Adipocyte (in vitro differentiated cells): ENCODE measurements at regions not wholly inside any gene's neighbourhood (a gene's known extent, or its start where the extent isn't known, plus 50 kb on each side); places are given as distances from the start of the nearest gene placed in this dataset.

Experiments used
- DNase-seq: peaks from one replicate; pipeline ENCODE4 v3.0.0-alpha.2; 2015; ENCODE audit warnings: low read depth
- H3K27me3 ChIP-seq: replicated peaks from 2 replicates; pipeline ENCODE4 v1.7.0; 2013; ENCODE audit warnings: mild to moderate bottlenecking, low read length, moderate library complexity; ENCODE audit not compliant: control insufficient read depth, insufficient read depth
- H3K36me3 ChIP-seq: 2 replicates; pipeline ENCODE4 v1.7.0; 2013; ENCODE audit warnings: low read length, mild to moderate bottlenecking, moderate library complexity; ENCODE audit not compliant: control insufficient read depth, insufficient read depth, severe bottlenecking
- H3K4me1 ChIP-seq: 2 replicates; pipeline ENCODE4 v1.7.0; 2013; ENCODE audit warnings: mild to moderate bottlenecking, low read length, moderate library complexity; ENCODE audit not compliant: control insufficient read depth, insufficient read depth
- H3K4me3 ChIP-seq: 2 replicates; pipeline ENCODE4 v1.7.0; 2013; ENCODE audit warnings: mild to moderate bottlenecking, low read length, moderate library complexity
- H3K9ac ChIP-seq: 2 replicates; pipeline ENCODE4 v1.7.0; 2013; ENCODE audit warnings: mild to moderate bottlenecking, low read length, moderate library complexity
- H3K9me3 ChIP-seq: 2 replicates; pipeline ENCODE4 v1.7.0; 2013; ENCODE audit warnings: mild to moderate bottlenecking, low read length, moderate library complexity; ENCODE audit not compliant: control insufficient read depth

- no peaks in the 10 kb centered on the region for H3K27me3 ChIP-seq
- DNase-seq = no peak
- no peaks in the 10 kb centered on the region for H3K36me3 ChIP-seq
- peaks cover 8% of the 10 kb centered on the region for H3K4me1 ChIP-seq
- H3K9ac ChIP-seq = no peak overlapping the region
- no peak overlapping the region for H3K4me3 ChIP-seq
- H3K9me3 ChIP-seq = no peaks in the 10 kb centered on the region
These were observed 84.2 kb upstream of the S1PR1 start for GRCh38 chr1:101152633-101153032.

GRCh38 chr1:101151286-101151685, 85.5 kb upstream of the S1PR1 start:
- Histone ChIP-seq H3K9me3 (no peaks in the 10 kb centered on the region), H3K9ac (no peak overlapping the region), H3K36me3 (no peaks in the 10 kb centered on the region), H3K4me3 (no peak overlapping the region), H3K4me1 (peaks cover 8% of the 10 kb centered on the region), H3K27me3 (no peaks in the 10 kb centered on the region)
- no peak for DNase-seq

- no peaks in the 10 kb centered on the region for H3K9me3 ChIP-seq
- no peak overlapping the region for H3K9ac ChIP-seq
- peaks cover 8% of the 10 kb centered on the region for H3K4me1 ChIP-seq
- no peak overlapping the region for H3K4me3 ChIP-seq
- DNase-seq = no peak
- H3K36me3 ChIP-seq = no peaks in the 10 kb centered on the region
- no peaks in the 10 kb centered on the region for H3K27me3 ChIP-seq
These were observed 86.1 kb upstream of the S1PR1 start for GRCh38 chr1:101150670-101151069.

GRCh38 chr1:101150266-101150665, 86.6 kb upstream of the S1PR1 start:
- no peak overlapping the region for H3K9ac ChIP-seq
- H3K27me3 ChIP-seq = no peaks in the 10 kb centered on the region
- no peaks in the 10 kb centered on the region for H3K36me3 ChIP-seq
- peaks cover 8% of the 10 kb centered on the region for H3K4me1 ChIP-seq
- H3K4me3 ChIP-seq = no peak overlapping the region
- no peaks in the 10 kb centered on the region for H3K9me3 ChIP-seq
- DNase-seq = no peak

- Histone ChIP-seq H3K9ac (no peak overlapping the region), H3K4me3 (no peak overlapping the region), H3K4me1 (peaks cover 8% of the 10 kb centered on the region), H3K27me3 (no peaks in the 10 kb centered on the region), H3K36me3 (no peaks in the 10 kb centered on the region), H3K9me3 (no peaks in the 10 kb centered on the region)
- DNase-seq = peak; percentile 36
These were observed 87.8 kb upstream of the S1PR1 start for GRCh38 chr1:101148980-101149379.

GRCh38 chr1:101147381-101147780, 89.4 kb upstream of the S1PR1 start:
- Histone ChIP-seq H3K27me3 (no peaks in the 10 kb centered on the region), H3K9ac (no peak overlapping the region), H3K4me3 (no peak overlapping the region), H3K36me3 (no peaks in the 10 kb centered on the region), H3K9me3 (no peaks in the 10 kb centered on the region), H3K4me1 (peaks cover 8% of the 10 kb centered on the region)
- no peak for DNase-seq

GRCh38 chr1:101145449-101145820, 91.4 kb upstream of the S1PR1 start:
- no peak overlapping the region for H3K9ac ChIP-seq
- peaks cover 8% of the 10 kb centered on the region for H3K4me1 ChIP-seq
- peaks cover 6% of the 10 kb centered on the region for H3K27me3 ChIP-seq
- no peak for DNase-seq
- H3K4me3 ChIP-seq = no peak overlapping the region
- no peaks in the 10 kb centered on the region for H3K36me3 ChIP-seq
- no peaks in the 10 kb centered on the region for H3K9me3 ChIP-seq

- H3K9me3 ChIP-seq = no peaks in the 10 kb centered on the region
- DNase-seq = no peak
- H3K27me3 ChIP-seq = peaks cover 12% of the 10 kb centered on the region
- H3K4me3 ChIP-seq = no peak overlapping the region
- no peak overlapping the region for H3K9ac ChIP-seq
- H3K4me1 ChIP-seq = peaks cover 8% of the 10 kb centered on the region
- H3K36me3 ChIP-seq = no peaks in the 10 kb centered on the region
These were observed 92.0 kb upstream of the S1PR1 start for GRCh38 chr1:101144671-101145448.

- Histone ChIP-seq H3K4me3 (no peak overlapping the region), H3K9ac (no peak overlapping the region), H3K36me3 (no peaks in the 10 kb centered on the region), H3K27me3 (peaks cover 22% of the 10 kb centered on the region), H3K9me3 (no peaks in the 10 kb centered on the region), H3K4me1 (peaks cover 7% of the 10 kb centered on the region)
- DNase-seq = no peak
These were observed 94.6 kb upstream of the S1PR1 start for GRCh38 chr1:101142244-101142643.

GRCh38 chr1:101141376-101141775, 95.4 kb upstream of the S1PR1 start:
- Histone ChIP-seq H3K4me1 (peaks cover 16% of the 10 kb centered on the region), H3K9me3 (no peaks in the 10 kb centered on the region), H3K27me3 (peaks cover 22% of the 10 kb centered on the region), H3K36me3 (no peaks in the 10 kb centered on the region), H3K9ac (no peak overlapping the region), H3K4me3 (no peak overlapping the region)
- DNase-seq = no peak

GRCh38 chr1:101139821-101140718, 96.7 kb upstream of the S1PR1 start:
- Histone ChIP-seq H3K9me3 (no peaks in the 10 kb centered on the region), H3K36me3 (no peaks in the 10 kb centered on the region), H3K27me3 (peaks cover 22% of the 10 kb centered on the region), H3K9ac (no peak overlapping the region), H3K4me3 (no peak overlapping the region), H3K4me1 (peaks cover 19% of the 10 kb centered on the region)
- DNase-seq = peak; percentile 40
